Left lobe of liver (tissue), 2 donors: ENCODE measurements at regions not wholly inside any gene's neighbourhood (a gene's known extent, or its start where the extent isn't known, plus 50 kb on each side); places are given as distances from the start of the nearest gene placed in this dataset.

Source experiments
- ATAC-seq: fragments of 200-7000 bp; cut with Tn5 transposase; one replicate; pipeline ENCODE4 v1.9.1; 2020; ENCODE audit warnings: mild to moderate bottlenecking, moderate library complexity
- DNase-seq: peaks from one replicate; pipeline ENCODE4 v3.0.0-alpha.2; 2020; ENCODE audit warnings: low spot score
- donor health status: DM: no; HTN: no; CAD: no; lungs with moderate emphysema.
- donor health status: DM: no; HTN: yes; CAD: no.

DNA sequence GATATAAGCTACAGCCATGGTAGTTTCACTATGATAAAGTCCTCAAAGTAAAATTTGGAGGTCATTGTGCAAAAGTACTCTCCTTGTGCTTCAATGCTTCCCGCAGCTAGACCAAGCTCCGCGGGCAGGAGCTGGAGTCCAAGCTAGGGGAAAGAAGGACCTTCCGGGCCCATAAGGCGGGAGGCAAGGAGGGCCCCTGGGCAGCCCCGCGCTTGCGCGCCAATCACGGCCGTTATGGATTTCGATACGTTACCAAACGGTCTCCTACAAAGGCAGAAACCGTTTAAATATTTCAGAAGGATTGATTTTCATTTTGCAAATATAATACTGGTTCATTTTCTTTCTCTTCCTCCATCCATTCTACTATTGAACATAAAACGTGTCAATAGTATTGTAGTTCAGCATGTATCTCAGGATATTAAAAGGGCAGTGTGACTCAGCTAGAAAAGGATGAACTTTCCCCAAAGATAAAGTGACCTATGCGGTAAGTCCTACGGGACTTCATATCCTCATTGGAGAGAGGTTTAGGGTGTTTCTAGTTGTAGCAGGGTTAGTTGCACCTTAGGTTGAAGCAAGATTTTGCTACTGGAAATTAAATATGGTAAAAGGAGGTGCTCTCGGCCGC is 128.0 kb downstream of the KIF20B start:
- no peak for ATAC-seq
- DNase-seq: no peak

DNA sequence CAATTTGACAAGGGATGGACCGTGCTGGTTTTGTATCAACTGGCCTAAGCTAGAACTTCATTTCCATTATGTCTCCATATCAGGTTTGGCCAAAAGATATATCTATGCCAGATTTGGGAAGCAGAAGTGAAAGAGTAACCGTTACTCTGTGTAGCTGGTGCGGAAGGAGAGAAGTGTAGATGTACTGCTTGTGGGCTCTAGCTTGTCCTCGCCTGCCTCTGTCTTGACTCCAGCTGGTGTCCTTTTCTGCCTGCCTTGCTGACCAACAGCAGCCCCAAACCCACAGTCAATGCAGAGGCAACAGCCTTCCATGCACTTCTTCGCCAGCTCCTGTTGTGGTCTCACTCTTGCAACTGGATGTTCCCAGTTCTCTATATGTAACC is 128.5 kb downstream of the KIF20B start:
- no peak for DNase-seq

DNA sequence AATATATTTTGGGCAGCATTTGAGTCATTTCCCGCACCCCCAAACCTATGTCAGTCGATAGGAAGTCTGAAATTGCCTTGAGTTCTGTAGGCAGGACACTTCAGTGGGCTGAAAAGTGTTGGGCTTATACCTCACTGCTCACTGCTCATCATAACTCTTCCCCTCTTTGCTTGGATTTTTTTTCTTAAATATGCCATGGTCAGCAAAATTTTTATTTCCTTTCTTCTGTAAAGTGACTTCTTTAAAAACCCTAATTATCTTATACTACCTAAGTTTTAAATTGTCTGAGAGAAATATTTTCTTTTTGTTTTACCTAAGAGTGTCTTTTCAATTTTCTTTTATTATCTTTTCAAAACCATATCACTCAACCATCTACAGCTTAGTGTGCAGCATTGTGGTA is 129.2 kb downstream of the KIF20B start:
- ATAC-seq (no peak), DNase-seq (no peak)

More for the DNA sequence above, 128.5 kb downstream of the KIF20B start:
- no peak for ATAC-seq

DNA sequence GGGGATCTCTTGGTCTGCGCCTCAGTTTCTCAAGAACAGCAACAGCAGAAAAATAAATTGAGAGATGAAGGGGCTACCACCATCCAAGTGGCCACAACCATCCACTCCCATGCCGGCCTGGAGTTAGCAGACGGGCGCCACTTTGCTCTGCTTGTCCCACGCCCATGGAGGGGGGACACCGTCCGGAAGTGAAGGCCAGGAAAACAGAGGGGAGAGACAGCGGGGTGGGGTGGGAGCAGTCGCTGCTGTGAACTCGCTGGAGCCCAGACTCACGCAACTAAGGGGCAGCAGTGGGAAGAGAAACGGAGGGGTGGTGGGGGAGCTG is 135.4 kb downstream of the KIF20B start:
- ATAC-seq (no peak), DNase-seq (no peak)

DNA sequence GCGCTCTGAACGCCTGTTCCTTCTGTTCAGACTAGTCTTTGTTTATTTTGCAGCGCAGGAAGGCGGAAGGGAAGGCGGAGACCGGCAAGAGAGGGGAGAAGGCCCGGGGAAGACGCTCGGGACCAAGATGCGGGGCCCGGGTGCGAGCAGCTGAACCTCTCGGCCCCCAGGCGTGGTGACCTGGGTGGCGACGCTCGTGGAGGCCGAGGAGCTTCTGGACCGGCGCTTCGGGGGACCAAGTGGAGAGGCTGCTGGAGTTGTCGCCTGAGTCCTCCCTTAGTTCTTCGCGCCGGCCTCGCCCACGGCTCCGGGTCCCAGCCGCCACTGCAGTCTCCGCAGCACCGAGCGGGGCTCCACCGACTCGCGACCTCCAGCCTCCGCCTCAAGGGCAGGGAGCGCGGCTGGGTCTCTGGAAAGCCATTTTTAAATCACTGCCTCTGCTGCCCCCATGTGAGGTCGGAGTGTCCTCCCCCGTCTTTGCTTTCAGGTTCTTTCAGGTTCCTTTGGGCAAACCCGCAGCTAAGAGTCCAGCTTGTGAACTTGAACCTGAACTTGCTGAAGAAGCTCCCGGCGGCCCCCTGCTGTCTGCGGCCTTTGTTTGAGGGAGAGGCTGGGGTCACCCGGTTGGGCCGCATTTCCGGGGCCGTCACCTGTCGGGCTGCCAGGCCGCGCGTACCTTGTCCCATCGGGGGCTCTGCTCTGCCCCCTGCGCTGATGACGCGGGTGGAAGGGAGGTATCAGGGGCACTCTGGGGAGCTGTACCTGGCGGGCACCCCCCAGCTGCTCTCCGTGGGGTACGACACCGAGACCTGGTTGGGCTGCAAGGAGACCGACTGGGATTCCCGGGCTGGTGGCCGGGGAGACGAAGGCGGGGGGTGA is 136.0 kb downstream of the KIF20B start:
- ATAC-seq (peak; percentile 52), DNase-seq (no peak)

DNA sequence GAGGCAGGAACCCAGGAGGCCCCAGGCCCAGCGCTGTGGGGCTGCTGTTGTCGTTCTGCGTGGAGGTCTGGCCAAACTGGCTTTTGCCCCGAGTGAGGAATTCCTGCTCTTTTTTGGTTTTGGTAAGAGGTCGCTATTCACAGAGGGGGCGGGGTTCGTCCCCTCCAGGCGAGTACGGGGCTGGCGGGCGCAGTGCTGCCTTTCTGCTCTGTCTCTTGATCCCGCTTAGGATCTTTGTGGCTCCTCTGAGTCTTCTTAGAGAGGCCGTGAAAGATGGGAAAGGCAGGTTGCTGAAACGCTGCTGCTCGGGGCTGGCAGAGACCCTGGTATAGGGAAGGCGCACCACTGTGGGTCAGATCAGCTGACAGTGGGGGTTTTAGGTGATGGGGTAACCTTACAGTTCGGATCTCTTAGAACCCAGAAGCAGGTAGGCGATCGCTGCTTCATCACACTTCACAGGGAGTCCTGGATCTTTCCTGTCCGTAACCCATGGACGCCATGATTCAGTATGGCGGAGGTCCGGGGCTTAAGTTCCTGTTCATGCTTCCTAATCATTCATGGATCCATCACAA is 136.7 kb downstream of the KIF20B start:
- DNase-seq (no peak), ATAC-seq (no peak)

DNA sequence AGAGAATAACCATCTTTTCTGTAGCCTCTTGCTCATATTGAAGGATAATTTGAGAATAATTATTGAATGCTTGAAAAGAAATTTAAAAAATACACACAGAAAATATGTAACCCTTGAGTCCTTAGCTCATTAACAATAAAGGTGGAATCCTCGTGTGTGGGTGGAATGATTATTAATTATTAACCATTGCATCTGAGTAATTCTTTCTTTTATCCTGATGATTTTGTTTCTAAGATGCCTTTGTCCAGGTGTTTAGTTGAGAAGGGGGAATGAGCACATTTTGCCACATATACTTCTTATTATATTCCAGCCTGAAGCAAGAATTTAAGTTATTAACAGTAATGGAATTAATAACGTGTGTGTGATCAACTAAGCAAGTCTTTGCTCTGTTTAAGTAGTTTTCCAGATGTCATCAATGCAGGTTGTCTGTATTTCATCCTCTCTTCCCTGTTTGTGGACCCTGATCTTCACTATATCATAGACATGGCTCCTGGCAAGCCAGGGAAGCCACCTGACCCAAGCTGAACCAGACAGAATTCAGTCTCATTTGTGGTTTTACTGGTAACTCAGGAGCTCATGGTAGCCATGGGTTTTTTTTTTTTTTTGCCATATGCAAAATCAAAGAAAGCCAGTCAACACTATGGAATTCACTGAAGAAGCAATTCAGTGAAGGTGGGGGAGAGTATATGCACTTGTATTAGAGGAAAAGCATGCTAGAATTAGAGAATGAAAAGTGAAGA is 144.3 kb downstream of the KIF20B start:
- DNase-seq (no peak), ATAC-seq (no peak)

DNA sequence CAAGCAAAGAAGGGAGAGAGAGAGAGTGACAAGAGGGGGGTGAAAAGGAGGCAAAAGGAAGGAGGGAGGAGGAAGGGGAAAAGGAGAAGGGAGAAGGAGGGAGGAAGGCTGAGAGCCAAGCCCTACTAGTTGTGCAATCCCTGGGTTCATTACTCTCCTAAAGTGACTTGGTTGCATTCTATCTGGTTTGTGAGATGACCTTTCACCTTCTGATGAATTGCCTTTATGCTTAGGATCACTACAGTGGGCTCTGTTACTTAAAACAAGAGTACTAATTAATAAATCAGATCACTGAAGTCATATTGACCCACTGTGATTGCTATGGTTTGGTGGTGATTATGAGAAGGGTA is 144.9 kb downstream of the KIF20B start:
- DNase-seq: no peak
- no peak for ATAC-seq

DNA sequence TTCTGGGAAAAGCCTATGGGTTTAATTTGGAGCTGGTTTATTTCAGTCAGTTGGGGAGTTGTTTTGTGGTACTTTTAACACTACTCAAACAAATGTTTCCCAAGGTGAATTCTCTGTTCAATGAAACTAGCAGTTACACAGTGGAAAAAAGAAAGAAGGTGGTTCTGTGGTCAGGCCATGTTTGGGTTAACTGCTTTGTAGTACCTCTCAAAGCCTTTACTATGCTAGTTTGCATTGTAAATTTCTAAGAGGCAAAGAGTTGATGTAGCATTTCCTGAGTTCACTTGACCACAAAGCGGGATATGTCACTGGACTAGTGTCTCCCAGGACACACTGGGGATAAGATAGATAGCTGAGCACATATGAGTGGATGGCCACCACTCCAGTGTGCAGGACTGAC is 145.4 kb downstream of the KIF20B start:
- DNase-seq: no peak
- no peak for ATAC-seq

DNA sequence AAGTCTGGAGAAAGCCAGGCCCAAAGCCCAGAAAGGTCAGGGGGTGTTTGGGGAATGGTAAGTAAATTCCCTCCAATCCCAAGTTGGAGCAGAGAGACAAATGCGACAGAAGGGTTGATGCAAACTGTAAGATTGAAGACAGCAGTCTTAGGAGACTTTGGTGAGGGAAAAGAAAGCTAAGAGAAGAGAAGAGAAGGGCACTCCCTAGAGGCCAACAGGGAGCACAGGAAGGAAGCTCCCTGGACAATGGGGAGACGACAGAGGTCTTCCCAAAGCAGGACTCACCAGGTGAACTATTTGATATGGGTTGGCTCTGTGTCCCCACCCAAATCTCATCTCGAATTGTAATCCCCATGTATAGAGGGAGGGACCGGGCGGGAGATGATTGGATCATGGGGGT is 151.5 kb downstream of the KIF20B start:
- DNase-seq: no peak
- ATAC-seq: no peak

DNA sequence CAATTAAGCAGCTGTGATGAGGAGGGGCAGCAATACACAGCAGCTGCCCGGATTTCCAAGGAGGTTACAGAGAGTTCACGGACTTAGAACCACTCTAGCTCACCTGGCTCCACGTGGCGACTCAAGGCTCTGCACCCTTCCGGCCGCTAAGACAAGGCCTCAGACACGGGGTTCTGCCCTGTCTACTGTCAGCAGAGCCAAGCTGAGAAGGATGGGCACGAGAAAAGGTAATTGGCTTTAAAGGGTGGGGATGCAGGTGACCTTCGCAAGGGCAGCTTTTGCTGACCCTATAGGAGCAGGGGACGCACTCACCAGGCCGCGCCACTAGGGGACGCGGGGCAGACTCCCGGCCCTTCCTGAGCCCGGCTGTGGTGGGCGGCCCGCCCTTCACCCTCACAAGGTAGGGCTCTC is 152.4 kb downstream of the KIF20B start:
- DNase-seq (no peak), ATAC-seq (no peak)

DNA sequence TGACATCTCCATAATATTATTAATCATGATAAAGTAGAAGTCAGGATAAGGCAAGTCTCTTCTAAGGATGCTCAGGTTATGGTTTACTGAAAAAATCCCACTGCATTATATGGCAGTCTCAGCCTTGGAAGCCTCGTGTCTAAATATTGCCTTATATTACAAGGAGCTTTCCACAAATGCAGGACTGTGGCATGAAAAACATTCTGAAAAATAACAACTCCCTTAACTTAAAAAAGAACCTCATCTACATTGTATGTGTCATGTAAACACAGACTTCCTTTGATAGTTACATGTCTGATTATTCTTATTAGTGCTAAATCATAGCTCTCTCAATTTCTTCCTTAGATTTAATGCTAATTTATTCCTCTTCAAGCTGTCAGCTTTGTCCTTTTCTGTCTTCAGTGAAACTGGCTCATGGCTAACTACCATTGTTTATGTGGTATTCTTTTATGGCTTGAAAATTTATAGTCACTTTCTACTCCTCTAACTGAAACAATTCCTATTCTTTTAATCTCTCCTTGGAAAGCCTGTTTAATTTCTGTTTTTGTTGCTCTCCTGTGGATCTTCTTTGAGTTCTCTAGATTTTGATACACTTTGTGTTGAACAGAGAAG is 156.1 kb downstream of the KIF20B start:
- no peak for ATAC-seq
- DNase-seq: no peak

DNA sequence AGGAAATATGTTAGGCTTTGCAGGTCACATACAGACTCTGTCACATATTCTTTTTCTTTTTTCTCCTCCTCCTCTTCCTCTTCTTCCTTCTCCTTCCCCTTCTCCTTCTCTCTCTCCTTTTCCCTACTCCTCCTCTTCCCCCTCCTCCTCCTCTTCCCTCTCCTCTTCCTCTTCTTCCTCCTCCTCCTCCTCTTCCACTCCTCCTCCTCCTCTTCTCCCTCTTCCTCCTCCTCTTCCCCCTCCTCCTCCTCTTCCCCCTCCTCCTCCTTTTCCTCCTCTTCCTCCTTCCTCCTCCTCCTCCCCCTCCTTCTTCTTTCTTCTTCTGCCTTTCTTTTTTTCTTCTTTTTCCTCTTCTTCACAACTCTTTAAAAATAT is 159.8 kb downstream of the KIF20B start:
- no peak for DNase-seq
- no peak for ATAC-seq

DNA sequence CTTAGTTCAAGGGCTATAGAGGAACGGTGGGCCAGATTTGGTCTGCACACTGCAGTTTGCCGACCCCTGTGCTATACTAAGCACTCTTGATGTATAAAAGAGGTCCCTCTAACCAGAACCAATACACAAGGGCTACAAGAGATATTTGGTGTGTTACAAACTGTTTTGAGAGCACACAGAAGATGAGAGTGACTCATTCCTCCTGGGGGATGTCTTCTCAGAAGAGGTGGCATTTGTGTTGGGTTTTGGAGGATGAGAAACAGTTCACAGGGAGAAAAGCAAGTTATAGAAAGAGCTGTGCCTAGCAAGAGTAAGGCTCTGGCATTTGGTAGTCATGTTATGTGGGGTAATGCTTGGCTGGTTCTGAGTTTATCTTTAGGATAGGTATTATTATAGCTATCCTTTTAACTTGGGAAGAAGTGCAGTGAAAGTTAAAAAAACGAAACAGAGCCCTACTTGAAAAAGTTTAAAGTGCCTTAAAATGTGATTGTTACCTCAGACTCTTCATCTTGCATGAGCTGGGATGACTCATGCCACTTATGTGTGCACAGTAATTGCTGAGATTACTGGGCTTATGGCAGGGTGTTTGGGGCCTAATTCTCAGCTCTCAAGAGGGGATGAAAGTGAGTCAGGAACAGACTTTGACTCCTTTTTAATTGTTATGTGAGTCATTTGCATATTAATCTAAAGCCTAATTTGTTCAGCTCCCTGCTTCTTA is 160.4 kb downstream of the KIF20B start:
- no peak for DNase-seq

DNA sequence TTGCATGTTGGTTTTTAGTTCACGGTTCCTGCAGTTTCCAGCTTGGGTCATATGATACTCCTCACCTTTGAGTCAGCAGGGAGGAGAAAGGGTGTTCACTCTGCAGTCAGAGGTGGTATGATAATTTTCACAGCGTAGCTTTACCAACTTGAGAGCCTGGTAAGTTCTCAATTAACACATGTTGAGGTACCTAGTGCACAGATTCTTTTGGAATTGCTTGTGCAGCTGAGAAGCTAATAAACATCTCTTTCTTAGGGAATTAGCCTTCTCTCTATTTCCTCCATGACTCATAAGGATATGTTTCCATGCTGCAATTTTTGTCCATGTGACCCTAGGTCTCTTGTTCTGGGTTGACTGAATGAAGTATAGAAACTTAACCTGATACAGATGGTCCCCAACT is 166.6 kb downstream of the KIF20B start:
- no peak for DNase-seq
- no peak for ATAC-seq

More for the DNA sequence above, 160.4 kb downstream of the KIF20B start:
- ATAC-seq: no peak

DNA sequence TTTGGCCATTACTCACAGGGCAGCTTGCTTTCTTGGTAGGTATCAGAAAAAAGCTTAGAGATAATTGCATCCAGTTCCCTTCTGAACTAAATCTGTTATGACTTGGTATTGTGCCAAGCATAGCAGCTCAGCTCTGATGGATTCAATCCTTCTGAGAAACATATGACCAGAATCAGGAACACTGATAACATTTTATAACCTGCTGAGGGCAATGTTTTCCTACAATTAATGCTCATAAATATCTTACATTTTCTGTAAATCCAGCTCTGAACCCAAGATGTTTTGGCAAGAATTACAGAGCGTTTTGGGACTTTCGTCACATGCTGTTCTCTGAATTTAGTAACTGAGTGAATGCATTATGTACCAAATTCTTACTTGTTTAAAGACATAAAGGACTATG is 167.8 kb downstream of the KIF20B start:
- ATAC-seq (no peak), DNase-seq (no peak)

DNA sequence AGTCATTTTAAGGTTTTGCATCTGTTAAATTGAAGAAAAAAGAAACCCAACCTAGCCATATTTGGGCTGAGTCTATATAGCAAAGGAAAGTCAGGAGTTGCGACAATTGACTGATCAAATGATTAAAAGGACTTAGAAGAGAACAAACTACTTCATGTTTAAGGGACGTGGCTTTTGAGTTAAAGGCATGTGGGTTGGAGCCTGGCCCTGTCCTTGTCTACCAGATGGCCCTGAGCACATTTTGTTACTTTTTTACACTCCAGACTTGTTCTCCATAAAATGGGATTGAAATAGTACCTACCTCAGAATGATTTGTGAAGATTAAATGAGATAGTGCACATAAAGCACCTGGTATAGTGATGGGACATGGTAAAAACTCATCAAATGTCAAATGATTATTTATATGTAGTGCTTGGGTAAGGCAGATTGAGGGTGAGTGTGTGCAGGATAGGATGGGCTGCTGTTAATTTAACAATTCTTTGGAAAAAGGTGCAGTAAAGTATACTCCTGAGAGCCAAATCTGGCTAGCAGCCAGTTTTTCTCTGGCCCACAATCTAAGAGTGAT is 168.3 kb downstream of the KIF20B start:
- ATAC-seq: no peak
- no peak for DNase-seq

DNA sequence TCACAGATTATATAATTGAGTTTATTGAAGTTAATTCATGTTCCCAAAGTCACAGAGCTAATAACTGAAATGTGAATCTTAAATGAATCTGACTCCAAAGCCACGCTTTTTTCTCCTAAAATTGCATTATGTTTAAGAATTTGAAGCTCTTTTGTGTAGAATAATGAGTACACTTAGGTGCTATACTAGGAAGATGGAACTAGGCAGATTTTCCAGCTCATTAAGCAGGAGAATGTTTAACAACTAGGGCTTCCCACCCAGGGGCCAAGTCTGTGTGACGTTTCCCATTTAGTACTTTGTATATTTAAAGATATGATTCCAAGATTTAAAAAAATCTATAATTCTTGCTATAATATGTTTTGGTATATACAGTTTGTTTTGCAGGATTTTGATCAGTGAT is 169.5 kb downstream of the KIF20B start:
- no peak for DNase-seq
- no peak for ATAC-seq

DNA sequence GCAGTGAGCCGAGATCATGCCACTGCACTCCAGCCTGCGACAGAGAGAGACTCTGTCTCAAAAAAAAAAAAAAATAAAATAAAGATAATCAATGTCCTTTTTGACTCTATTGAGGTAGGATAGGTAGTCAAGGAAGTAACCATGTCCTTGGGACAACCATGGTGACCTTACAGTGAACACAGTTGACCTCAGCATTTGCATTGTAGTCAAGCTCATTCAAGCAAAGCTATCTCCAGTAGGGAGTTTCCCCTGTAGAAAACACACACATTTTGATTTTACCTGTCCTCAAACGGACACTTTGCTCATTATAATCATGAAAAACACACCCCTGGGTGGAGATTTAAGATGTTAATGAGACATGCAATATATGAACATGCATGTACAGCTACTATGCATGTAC is 171.7 kb downstream of the KIF20B start:
- no peak for DNase-seq
- ATAC-seq: no peak

DNA sequence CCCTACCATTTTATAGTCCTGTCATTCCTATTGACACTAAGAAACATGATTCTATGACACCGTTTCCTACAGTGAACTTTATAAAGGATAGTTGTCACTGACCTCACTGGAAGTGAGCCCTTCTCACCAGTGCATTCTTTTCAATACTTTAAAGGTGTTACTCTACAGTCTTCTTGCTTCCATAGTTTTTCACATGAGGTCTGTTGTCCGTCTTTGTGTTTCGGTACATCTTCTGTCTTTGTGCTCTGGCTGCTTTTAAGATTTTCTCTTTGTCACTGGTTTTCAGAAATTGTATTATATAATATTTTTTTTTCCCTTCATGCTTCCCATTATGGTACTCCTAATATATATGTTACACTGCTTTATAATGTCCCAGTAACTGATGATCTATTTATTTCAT is 174.2 kb downstream of the KIF20B start:
- no peak for ATAC-seq

DNA sequence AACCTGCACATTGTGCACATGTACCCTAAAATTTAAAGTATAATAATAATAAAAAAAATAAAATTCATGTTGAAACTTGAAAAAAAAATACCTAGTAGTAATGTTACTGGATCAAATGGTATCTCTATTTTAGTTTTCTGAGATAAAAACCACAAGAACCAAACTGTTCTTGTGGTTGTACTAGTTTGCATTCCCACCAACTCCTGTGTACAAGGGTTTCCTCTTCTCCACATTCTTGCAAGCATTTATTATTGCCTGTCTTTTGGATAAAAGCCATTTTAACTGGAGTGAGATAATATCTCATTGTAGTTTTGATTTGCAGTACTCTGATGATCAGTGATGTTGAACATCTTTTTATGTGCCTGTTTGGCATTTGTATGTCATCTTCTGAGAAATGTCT is 177.7 kb downstream of the KIF20B start:
- ATAC-seq: no peak
- no peak for DNase-seq

More for the DNA sequence above, 174.2 kb downstream of the KIF20B start:
- no peak for DNase-seq
